PC-3 (cell line): ENCODE measurements at regions not wholly inside any gene's neighbourhood (a gene's known extent, or its start where the extent isn't known, plus 50 kb on each side); places are given as distances from the start of the nearest gene placed in this dataset.

Experiments
- ATAC-seq: fragments of 200-7000 bp; cut with Tn5 transposase; 2 replicates; pipeline ENCODE4 v1.9.1; 2020; ENCODE audit warnings: mild to moderate bottlenecking, moderate library complexity
- BruUV-seq: library from RNA; stranded (reverse); fragments of 400-500 nt; replicated peaks from 2 replicates; lab custom pipeline; 2021; lab: Mats Ljungman, UMichigan
- CTCF ChIA-PET: fragments of 300-600 bp; sonication (Branson Sonifier 250); formaldehyde crosslinking; loops from one replicate; lab custom pipeline; 2022; ENCODE audit warnings: antibody characterized with exemption; lab: Charles Lee
- POLR2A ChIA-PET: fragments of 300-600 bp; sonication (Branson Sonifier 250); formaldehyde crosslinking; loops from one replicate; lab custom pipeline; 2022; ENCODE audit warnings: antibody characterized with exemption; ENCODE audit not compliant: unreplicated experiment; lab: Charles Lee
- DNase-seq: peaks from one replicate; pipeline ENCODE4 v3.0.0-alpha.2; 2015
- H2AFZ ChIP-seq: fragments of 300-600 bp; sonication (generic); 2 replicates; pipeline ENCODE4 v1.6.0; 2016; ENCODE audit warnings: antibody characterized with exemption, low read length
- H3F3A ChIP-seq: fragments of 300-600 bp; sonication (generic); one replicate; pipeline ENCODE4 v1.6.0; 2017; ENCODE audit warnings: antibody characterized with exemption, low read length, control low read depth, mild to moderate bottlenecking; ENCODE audit not compliant: unreplicated experiment
- H3K27ac ChIP-seq: fragments of 300-600 bp; sonication (generic); 2 replicates; pipeline ENCODE4 v1.5.1; 2016; ENCODE audit warnings: mild to moderate bottlenecking, low read length
- H3K27me3 ChIP-seq: fragments of 300-600 bp; sonication (generic); 2 replicates; pipeline ENCODE4 v1.6.1; 2016; ENCODE audit warnings: low read length, mixed read lengths
- H3K36me3 ChIP-seq: fragments of 300-600 bp; sonication (generic); 2 replicates; pipeline ENCODE4 v1.6.1; 2016; ENCODE audit warnings: low read depth, mixed run types, low read length, mixed read lengths
- H3K4me1 ChIP-seq: fragments of 300-600 bp; sonication (generic); 2 replicates; pipeline ENCODE4 v1.5.1; 2016; ENCODE audit warnings: low read length; ENCODE audit not compliant: insufficient read depth
- H3K4me2 ChIP-seq: fragments of 300-600 bp; sonication (generic); 2 replicates; pipeline ENCODE4 v1.6.0; 2016; ENCODE audit warnings: low read length
- H3K4me3 ChIP-seq: fragments of 300-600 bp; sonication (generic); 2 replicates; pipeline ENCODE4 v1.5.1; 2016; ENCODE audit warnings: mild to moderate bottlenecking, low read length, mixed read lengths
- H3K79me2 ChIP-seq: fragments of 300-600 bp; sonication (generic); 2 replicates; pipeline ENCODE4 v1.6.1; 2017; ENCODE audit warnings: low read length, mixed read lengths
- H3K9ac ChIP-seq: fragments of 300-600 bp; sonication (generic); 2 replicates; pipeline ENCODE4 v1.6.0; 2016; ENCODE audit warnings: mild to moderate bottlenecking, low read length
- H3K9me2 ChIP-seq: fragments of 300-600 bp; sonication (generic); replicated peaks from 2 replicates; pipeline ENCODE4 v1.6.1; 2016; ENCODE audit warnings: mixed run types, low read length, mixed read lengths
- H3K9me3 ChIP-seq: fragments of 300-600 bp; sonication (generic); 2 replicates; pipeline ENCODE4 v1.6.1; 2016; ENCODE audit warnings: low read length, mixed read lengths
- H4K20me1 ChIP-seq: fragments of 300-600 bp; sonication (generic); 2 replicates; pipeline ENCODE4 v1.6.1; 2016; ENCODE audit warnings: low read length, mixed read lengths
- CTCF ChIP-seq: fragments of 300-600 bp; sonication (generic); conservative IDR thresholded peaks from 2 replicates; pipeline ENCODE4 v1.5.1; 2017; ENCODE audit warnings: antibody characterized with exemption, low read depth, mild to moderate bottlenecking, low read length
- EZH2 ChIP-seq: fragments of 300-600 bp; sonication (generic); IDR thresholded peaks from one replicate; pipeline ENCODE4 v1.6.1; 2017; ENCODE audit warnings: antibody characterized with exemption, mild to moderate bottlenecking, low read length; ENCODE audit not compliant: unreplicated experiment
- EZH2phosphoT487 ChIP-seq: fragments of 300-600 bp; sonication (generic); IDR thresholded peaks from 2 replicates; pipeline ENCODE4 v1.6.1; 2018; ENCODE audit warnings: mild to moderate bottlenecking, antibody characterized with exemption, low read length, borderline replicate concordance
- intact Hi-C: fragments of 100-400 bp; cut with micrococcal nuclease; formaldehyde crosslinking; loops from 2 replicates; pipeline ENCODE4 v1.9.0; 2023

- intact Hi-C loops, result no loop called here
- H4K20me1 ChIP-seq, result no peaks in the 10 kb centered on the region
- CTCF ChIA-PET, result no interaction called here
- no peaks in the 10 kb centered on the region for H3K27me3 ChIP-seq
- DNase-seq, result peak; percentile 69
- H3F3A ChIP-seq, result no peaks in the 10 kb centered on the region
- TF ChIP-seq EZH2, result no peak
- no peak for TF ChIP-seq EZH2phosphoT487
- no peak for TF ChIP-seq CTCF
- H3K4me1 ChIP-seq, result peaks cover 37% of the 10 kb centered on the region
- no peak overlapping the region; the same call in 1 of the 2 replicates for H3K4me2 ChIP-seq
- POLR2A ChIA-PET, result no interaction called here
- peak; percentile 14; the same call in 1 of the 2 replicates for ATAC-seq
- no TSS peak for BruUV-seq
- no peaks in the 10 kb centered on the region for H3K36me3 ChIP-seq
- no peaks in the 10 kb centered on the region for H3K9me2 ChIP-seq
- no peak overlapping the region for H2AFZ ChIP-seq
- H3K79me2 ChIP-seq, result no peaks in the 10 kb centered on the region
- peak overlapping the region; percentile 58 for H3K9ac ChIP-seq
- no peaks in the 10 kb centered on the region for H3K9me3 ChIP-seq
- no peak overlapping the region for H3K4me3 ChIP-seq
- H3K27ac ChIP-seq, result peak overlapping the region; percentile 96
Observed at GRCh38 chr10:8392216-8392615, 337.7 kb downstream of the GATA3 start.

GRCh38 chr10:8393531-8393930, 339.0 kb downstream of the GATA3 start:
- intact Hi-C loops, result no loop called here
- POLR2A ChIA-PET, result no interaction called here
- Histone ChIP-seq H2AFZ (no peak overlapping the region), H3K79me2 (no peaks in the 10 kb centered on the region), H3K9ac (0 out of 2 replicates have a peak overlapping the region, but pooled peaks have one; percentile 58), H3K9me3 (no peaks in the 10 kb centered on the region), H3K36me3 (no peaks in the 10 kb centered on the region), H3K27ac (peak overlapping the region; percentile 96), H3K4me2 (no peak overlapping the region), H3K4me1 (peaks cover 37% of the 10 kb centered on the region), H3K27me3 (no peaks in the 10 kb centered on the region), H4K20me1 (no peaks in the 10 kb centered on the region), H3F3A (no peaks in the 10 kb centered on the region), H3K4me3 (no peak overlapping the region), H3K9me2 (no peaks in the 10 kb centered on the region)
- no peak for ATAC-seq
- BruUV-seq, result no TSS peak
- TF ChIP-seq EZH2 (no peak), EZH2phosphoT487 (no peak), CTCF (no peak)
- CTCF ChIA-PET, result no interaction called here
- DNase-seq, result peak; percentile 27

GRCh38 chr10:8396675-8397074, 342.2 kb downstream of the GATA3 start:
- Histone ChIP-seq H3F3A (no peaks in the 10 kb centered on the region), H3K79me2 (no peaks in the 10 kb centered on the region), H3K36me3 (no peaks in the 10 kb centered on the region), H2AFZ (no peak overlapping the region), H3K27ac (no peak overlapping the region), H3K4me1 (peaks cover 25% of the 10 kb centered on the region), H3K9me2 (no peaks in the 10 kb centered on the region), H3K4me2 (no peak overlapping the region), H3K27me3 (no peaks in the 10 kb centered on the region), H3K9ac (no peak overlapping the region), H4K20me1 (no peaks in the 10 kb centered on the region), H3K9me3 (no peaks in the 10 kb centered on the region), H3K4me3 (no peak overlapping the region)
- BruUV-seq, result no TSS peak
- ATAC-seq (no peak), DNase-seq (peak; percentile 31)
- POLR2A ChIA-PET, result no interaction called here
- TF ChIP-seq CTCF, result no peak
- no peak for TF ChIP-seq EZH2phosphoT487
- TF ChIP-seq EZH2, result no peak
- intact Hi-C loops, result loop anchor here (5.0 kb wide), 1 partner anchor 36 kb away; no protein-coding TSS in a partner anchor
- CTCF ChIA-PET, result no interaction called here
